GM19035 (cell line): ENCODE measurements at regions not wholly inside any gene's neighbourhood (a gene's known extent, or its start where the extent isn't known, plus 50 kb on each side); places are given as distances from the start of the nearest gene placed in this dataset.

Source experiments
- ATAC-seq: cut with Tn5 transposase; IDR thresholded peaks from one replicate; pipeline ENCODE4 v1.9.1; 2021; ENCODE audit not compliant: unreplicated experiment

GRCh38 chr20:41952166-41952565 is 334.0 kb upstream of the CHD6 start:
- ATAC-seq, result no peak

- ATAC-seq, result no peak
Measured at GRCh38 chr20:41951615-41952014, 333.4 kb upstream of the CHD6 start.

GRCh38 chr20:41939659-41940058 is 321.5 kb upstream of the CHD6 start:
- no peak for ATAC-seq

GRCh38 chr20:41938353-41938752 is 320.2 kb upstream of the CHD6 start:
- no peak for ATAC-seq

GRCh38 chr20:41935259-41935791 is 317.1 kb upstream of the CHD6 start:
- ATAC-seq, result no peak

GRCh38 chr20:41932431-41932830 is 314.3 kb upstream of the CHD6 start:
- no peak for ATAC-seq

GRCh38 chr20:41927655-41928054 is 309.5 kb upstream of the CHD6 start:
- no peak for ATAC-seq

- no peak for ATAC-seq
Measured at GRCh38 chr20:41927189-41927588, 309.0 kb upstream of the CHD6 start.

GRCh38 chr20:41925476-41925875 is 307.3 kb upstream of the CHD6 start:
- ATAC-seq, result no peak

- ATAC-seq, result no peak
Measured at GRCh38 chr20:41923624-41924023, 305.4 kb upstream of the CHD6 start.

- no peak for ATAC-seq
Measured at GRCh38 chr20:41913146-41913545, 295.0 kb upstream of the CHD6 start.

GRCh38 chr20:41910558-41910957 is 292.4 kb upstream of the CHD6 start:
- no peak for ATAC-seq

- no peak for ATAC-seq
Measured at GRCh38 chr20:41905199-41905598, 287.0 kb upstream of the CHD6 start.

GRCh38 chr20:41903586-41903985 is 285.4 kb upstream of the CHD6 start:
- ATAC-seq, result no peak

- no peak for ATAC-seq
Measured at GRCh38 chr20:41902346-41902745, 284.2 kb upstream of the CHD6 start.

GRCh38 chr20:41900201-41900691 is 282.1 kb upstream of the CHD6 start:
- no peak for ATAC-seq

- ATAC-seq, result no peak
Measured at GRCh38 chr20:41897708-41898107, 279.5 kb upstream of the CHD6 start.

- no peak for ATAC-seq
Measured at GRCh38 chr20:41895241-41896032, 277.3 kb upstream of the CHD6 start.

GRCh38 chr20:41894255-41894963 is 276.2 kb upstream of the CHD6 start:
- ATAC-seq, result no peak

- no peak for ATAC-seq
Measured at GRCh38 chr20:41892031-41892430, 273.9 kb upstream of the CHD6 start.

GRCh38 chr20:41889844-41890224 is 271.7 kb upstream of the CHD6 start:
- no peak for ATAC-seq
